ENCODE measurements at regions not wholly inside any gene's neighbourhood (a gene's known extent, or its start where the extent isn't known, plus 50 kb on each side); places are given as distances from the start of the nearest gene placed in this dataset.

DNA sequence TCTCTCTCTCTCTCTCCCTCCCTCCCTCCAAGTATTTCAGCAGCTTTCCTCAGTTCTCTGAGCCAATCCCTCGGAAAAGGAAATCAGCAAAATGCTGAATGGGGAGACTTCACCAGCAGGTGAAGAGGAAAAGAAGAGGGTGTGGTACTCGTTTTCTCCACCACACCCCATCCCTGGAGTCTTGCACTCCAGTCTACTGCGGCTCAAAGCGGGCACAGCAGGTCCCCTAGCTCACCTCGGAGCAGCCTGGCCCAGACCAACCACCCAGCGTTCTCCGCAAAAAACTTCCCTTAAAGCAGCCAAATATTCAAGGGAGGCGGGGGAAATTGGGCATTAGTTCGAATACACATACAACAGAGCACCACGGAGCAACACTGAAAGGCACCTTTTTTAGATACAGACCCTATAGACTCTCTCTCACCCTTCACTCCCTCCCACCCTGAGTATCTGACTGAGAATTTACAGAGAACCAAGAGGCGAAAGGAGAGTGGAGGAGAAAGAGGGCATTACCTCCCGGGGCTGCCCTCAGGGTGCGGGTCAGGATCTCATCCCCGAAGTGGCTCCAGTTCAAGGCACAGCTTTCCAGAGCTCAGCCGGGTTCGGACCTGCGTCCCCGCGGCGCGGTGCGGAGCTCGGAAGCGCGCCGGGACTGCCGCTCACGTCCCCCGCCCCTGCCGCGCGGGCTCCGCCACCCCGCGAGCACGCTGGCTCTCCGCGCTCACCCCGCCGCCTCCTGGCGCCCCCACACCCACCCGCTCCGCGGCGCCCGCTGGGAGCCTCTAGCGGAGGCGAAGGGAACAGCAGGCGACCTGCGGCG, 1638.5 kb upstream of the C9orf72 start (continued):
- TF ChIP-seq BACH1 (IDR thresholded peaks at IDR 0.05; ENCODE audit: low read length) (peak; percentile 75), SIN3A (conservative IDR thresholded peaks at IDR 0.05 in 1 of 2, IDR thresholded peaks at IDR 0.05 in 1 of 2; ENCODE audit: low read depth in 1 of 2, low read length in 2 of 2) (0 out of 4 replicates have a peak, but pooled peaks have one; percentile 3 to 39), KDM4A (IDR thresholded peaks at IDR 0.05; ENCODE audit: low read depth, low read length, severe bottlenecking) (peak; percentile 88), CHD7 (IDR thresholded peaks at IDR 0.05; ENCODE audit: insufficient replicate concordance, low read length) (peak; percentile 5), EGR1 (IDR thresholded peaks at IDR 0.05; ENCODE audit: borderline replicate concordance, low read depth, low read length) (0 out of 2 replicates have a peak, but pooled peaks have one; percentile 43), RBBP5 (IDR thresholded peaks at IDR 0.05; ENCODE audit: borderline replicate concordance, low read depth, low read length) (0 out of 2 replicates have a peak, but pooled peaks have one; percentile 91), HDAC2 (IDR thresholded peaks at IDR 0.05; ENCODE audit: borderline replicate concordance in 1 of 2, low read depth in 2 of 2, low read length in 2 of 2) (peak in 1 of 2 experiments; percentile 94; a peak in 3 of 4 replicates)
